ENCODE measurements at regions not wholly inside any gene's neighbourhood (a gene's known extent, or its start where the extent isn't known, plus 50 kb on each side); places are given as distances from the start of the nearest gene placed in this dataset.

- Histone ChIP-seq H3K4me2 (ENCODE audit: low read length) (no peak overlapping the region), H3K27me3 (ENCODE audit: low read length) (no peaks in the 10 kb centered on the region), H3K79me2 (ENCODE audit: low read length) (no peaks in the 10 kb centered on the region), H4K20me1 (ENCODE audit: low read length) (no peaks in the 10 kb centered on the region), H3F3A (ENCODE audit: low read length, unreplicated experiment) (no peaks in the 10 kb centered on the region), H3K4me3 (ENCODE audit: low read length) (no peak overlapping the region), H3K9me2 (replicated peaks; ENCODE audit: low read length) (no peaks in the 10 kb centered on the region), H3K9me3 (ENCODE audit: low read length) (no peaks in the 10 kb centered on the region), H3K36me3 (ENCODE audit: low read depth, low read length) (no peaks in the 10 kb centered on the region), H3K4me1 (ENCODE audit: insufficient read depth, low read length) (peaks cover 13% of the 10 kb centered on the region), H3K9ac (ENCODE audit: low read length) (no peak overlapping the region), H3K27ac (ENCODE audit: low read length) (no peak overlapping the region), H2AFZ (ENCODE audit: low read length) (no peak overlapping the region)
- TF ChIP-seq CTCF (conservative IDR thresholded peaks at IDR 0.05; ENCODE audit: low read depth, low read length) (no peak), EZH2phosphoT487 (IDR thresholded peaks at IDR 0.05; ENCODE audit: borderline replicate concordance, low read length) (no peak)
- ATAC-seq, result no peak
- BruUV-seq (replicated peaks), result no TSS peak
- ChIA-PET CTCF (no interaction called here), POLR2A (ENCODE audit: unreplicated experiment) (no interaction called here)
- no peak for DNase-seq
- intact Hi-C loops (cut with micrococcal nuclease), result no loop called here
These were observed 106.6 kb downstream of the TLR5 start for GRCh38 chr1:223036479-223036845.

- Histone ChIP-seq H3K9me3 (ENCODE audit: low read length) (no peaks in the 10 kb centered on the region), H3K9ac (ENCODE audit: low read length) (no peak overlapping the region), H3F3A (ENCODE audit: low read length, unreplicated experiment) (no peaks in the 10 kb centered on the region), H4K20me1 (ENCODE audit: low read length) (no peaks in the 10 kb centered on the region), H3K9me2 (replicated peaks; ENCODE audit: low read length) (no peaks in the 10 kb centered on the region), H3K4me1 (ENCODE audit: insufficient read depth, low read length) (peaks cover 7% of the 10 kb centered on the region), H3K27me3 (ENCODE audit: low read length) (no peaks in the 10 kb centered on the region), H3K79me2 (ENCODE audit: low read length) (no peaks in the 10 kb centered on the region), H3K27ac (ENCODE audit: low read length) (no peak overlapping the region), H3K36me3 (ENCODE audit: low read depth, low read length) (no peaks in the 10 kb centered on the region), H3K4me3 (ENCODE audit: low read length) (no peak overlapping the region), H2AFZ (ENCODE audit: low read length) (no peak overlapping the region), H3K4me2 (ENCODE audit: low read length) (no peak overlapping the region)
- intact Hi-C loops (cut with micrococcal nuclease), result no loop called here
- no peak for TF ChIP-seq EZH2phosphoT487 (IDR thresholded peaks at IDR 0.05; ENCODE audit: borderline replicate concordance, low read length)
- TF ChIP-seq CTCF (conservative IDR thresholded peaks at IDR 0.05; ENCODE audit: low read depth, low read length), result no peak
- no peak for TF ChIP-seq EZH2 (IDR thresholded peaks at IDR 0.05; ENCODE audit: low read length, unreplicated experiment)
- POLR2A ChIA-PET (ENCODE audit: unreplicated experiment), result no interaction called here
- no TSS peak for BruUV-seq (replicated peaks)
- ATAC-seq (no peak), DNase-seq (no peak)
- CTCF ChIA-PET, result no interaction called here
These were observed 105.2 kb downstream of the TLR5 start for GRCh38 chr1:223037845-223038244.

- no peak overlapping the region for H3K9ac ChIP-seq (ENCODE audit: low read length)
- BruUV-seq (replicated peaks), result no TSS peak
- TF ChIP-seq CTCF (conservative IDR thresholded peaks at IDR 0.05; ENCODE audit: low read depth, low read length) (no peak), EZH2 (IDR thresholded peaks at IDR 0.05; ENCODE audit: low read length, unreplicated experiment) (no peak), EZH2phosphoT487 (IDR thresholded peaks at IDR 0.05; ENCODE audit: borderline replicate concordance, low read length) (no peak)
- no peak overlapping the region for H3K4me3 ChIP-seq (ENCODE audit: low read length)
- no peaks in the 10 kb centered on the region for H4K20me1 ChIP-seq (ENCODE audit: low read length)
- H2AFZ ChIP-seq (ENCODE audit: low read length), result no peak overlapping the region
- H3F3A ChIP-seq (ENCODE audit: low read length, unreplicated experiment), result no peaks in the 10 kb centered on the region
- no peaks in the 10 kb centered on the region for H3K9me3 ChIP-seq (ENCODE audit: low read length)
- no peak overlapping the region for H3K27ac ChIP-seq (ENCODE audit: low read length)
- ChIA-PET CTCF (no interaction called here), POLR2A (ENCODE audit: unreplicated experiment) (no interaction called here)
- H3K27me3 ChIP-seq (ENCODE audit: low read length), result no peaks in the 10 kb centered on the region
- no peaks in the 10 kb centered on the region for H3K9me2 ChIP-seq (replicated peaks; ENCODE audit: low read length)
- no peak for DNase-seq
- H3K4me2 ChIP-seq (ENCODE audit: low read length), result no peak overlapping the region
- intact Hi-C loops (cut with micrococcal nuclease), result no loop called here
- H3K79me2 ChIP-seq (ENCODE audit: low read length), result no peaks in the 10 kb centered on the region
- no peaks in the 10 kb centered on the region for H3K36me3 ChIP-seq (ENCODE audit: low read depth, low read length)
- peaks cover 4% of the 10 kb centered on the region for H3K4me1 ChIP-seq (ENCODE audit: insufficient read depth, low read length)
- ATAC-seq, result no peak
These were observed 104.6 kb downstream of the TLR5 start for GRCh38 chr1:223038288-223039006.

Measured in PC-3 (cell line).